Transverse colon (tissue), 4 donors: ENCODE measurements at regions not wholly inside any gene's neighbourhood (a gene's known extent, or its start where the extent isn't known, plus 50 kb on each side); places are given as distances from the start of the nearest gene placed in this dataset.

Experiments used
- CTCF ChIP-seq, 5 experiments: fragments of 200-600 bp in 3 of 5; fragments of 450-650 bp in 2 of 5; sonication (generic) in 3 of 5; IDR thresholded peaks; 1 replicate in 2 of 5; 2 replicates in 3 of 5; pipeline ENCODE4 v1.5.1; 2016 to 2017; ENCODE audit warnings: antibody characterized with exemption in 5 of 5, inconsistent platforms in 3 of 5, mild to moderate bottlenecking in 2 of 5, moderate library complexity in 1 of 5
- POLR2A ChIP-seq: fragments of 450-650 bp; IDR thresholded peaks from one replicate; pipeline ENCODE4 v1.6.1; 2016; ENCODE audit warnings: antibody characterized with exemption, mild to moderate bottlenecking, moderate library complexity
- POLR2AphosphoS5 ChIP-seq, 3 donors: sonication (generic); formaldehyde crosslinking; IDR thresholded peaks; one replicate each; pipeline ENCODE4 v1.6.1; 2016; ENCODE audit warnings: antibody characterized with exemption in 3 of 3

GRCh38 chr12:59055204-59055860 is 135.0 kb upstream of the LRIG3 start:
- TF ChIP-seq CTCF (IDR thresholded peaks at IDR 0.05) (no peak), POLR2AphosphoS5 (IDR thresholded peaks at IDR 0.05) (no peak), POLR2A (no peak)
